CD4-positive, alpha-beta T cell treated with Interferon alpha-2 for 1 hour (primary cell): ENCODE measurements at regions not wholly inside any gene's neighbourhood (a gene's known extent, or its start where the extent isn't known, plus 50 kb on each side); places are given as distances from the start of the nearest gene placed in this dataset.
A peak's percentile ranks its signal among the peaks of the same experiment; 100 is the strongest.

Source experiments
- DNase-seq, 2 donors: peaks; one replicate each; pipeline ENCODE4 v3.0.0-alpha.2; 2020 to 2022

- no peak for DNase-seq
Observed at GRCh38 chr4:121226362-121226761, 62.2 kb upstream of the TNIP3 start.

- DNase-seq, result peak in 1 of 2 donors; percentile 49
Observed at GRCh38 chr4:121221608-121222007, 57.5 kb upstream of the TNIP3 start.

- no peak for DNase-seq
Observed at GRCh38 chr4:121221201-121221600, 57.1 kb upstream of the TNIP3 start.

GRCh38 chr4:121220698-121221097 lies 56.6 kb upstream of the TNIP3 start:
- DNase-seq, result peak in 1 of 2 donors; percentile 37

GRCh38 chr4:121219227-121219626 lies 55.1 kb upstream of the TNIP3 start:
- DNase-seq, result no peak

GRCh38 chr4:121217351-121217750 lies 53.2 kb upstream of the TNIP3 start:
- DNase-seq, result no peak

GRCh38 chr4:121216461-121216860 lies 52.3 kb upstream of the TNIP3 start:
- peak in 1 of 2 donors; percentile 45 for DNase-seq

- no peak for DNase-seq
Observed at GRCh38 chr4:121213940-121214339, 49.8 kb upstream of the TNIP3 start.
